ENCODE measurements at regions not wholly inside any gene's neighbourhood (a gene's known extent, or its start where the extent isn't known, plus 50 kb on each side); places are given as distances from the start of the nearest gene placed in this dataset.
"Not testable (repeated sequence)": the region's sequence is repeated elsewhere in the genome, so short reads cannot be mapped to it uniquely, and the experiment has no call there.

- no peak overlapping the region for H3K4me3 ChIP-seq (ENCODE audit: low read depth, low read length)
- TF ChIP-seq CTCF (IDR thresholded peaks at IDR 0.05; ENCODE audit: control insufficient read depth, extremely low read depth, insufficient read depth), result no peak
- DNase-seq (ENCODE audit: low read depth), result no peak
Observed at GRCh38 chr16:55019419-55020131, 88.9 kb downstream of the IRX5 start.

GRCh38 chr16:55021595-55022475 lies 91.2 kb downstream of the IRX5 start:
- no peak overlapping the region for H3K4me3 ChIP-seq (ENCODE audit: low read depth, low read length)
- TF ChIP-seq CTCF (IDR thresholded peaks at IDR 0.05; ENCODE audit: control insufficient read depth, extremely low read depth, insufficient read depth), result no peak
- no peak for DNase-seq (ENCODE audit: low read depth)

- not testable (repeated sequence) for H3K4me3 ChIP-seq (ENCODE audit: low read depth, low read length); DNase-seq (ENCODE audit: low read depth)
Observed at GRCh38 chr16:55027260-55027659, 96.6 kb downstream of the IRX5 start.

GRCh38 chr16:55029509-55029908 lies 98.8 kb downstream of the IRX5 start:
- no peak for TF ChIP-seq CTCF (IDR thresholded peaks at IDR 0.05; ENCODE audit: control insufficient read depth, extremely low read depth, insufficient read depth)
- no peak overlapping the region for H3K4me3 ChIP-seq (ENCODE audit: low read depth, low read length)
- DNase-seq (ENCODE audit: low read depth), result no peak

- TF ChIP-seq CTCF (IDR thresholded peaks at IDR 0.05; ENCODE audit: control insufficient read depth, extremely low read depth, insufficient read depth), result no peak
- no peak for DNase-seq (ENCODE audit: low read depth)
- H3K4me3 ChIP-seq (ENCODE audit: low read depth, low read length), result no peak overlapping the region
Observed at GRCh38 chr16:55030944-55031343, 100.3 kb downstream of the IRX5 start.

GRCh38 chr16:55031481-55031880 lies 100.8 kb downstream of the IRX5 start:
- no peak overlapping the region for H3K4me3 ChIP-seq (ENCODE audit: low read depth, low read length)
- no peak for TF ChIP-seq CTCF (IDR thresholded peaks at IDR 0.05; ENCODE audit: control insufficient read depth, extremely low read depth, insufficient read depth)
- DNase-seq (ENCODE audit: low read depth), result no peak

Data from LNCaP clone FGC (cell line).